ENCODE measurements at regions not wholly inside any gene's neighbourhood (a gene's known extent, or its start where the extent isn't known, plus 50 kb on each side); places are given as distances from the start of the nearest gene placed in this dataset.

DNA sequence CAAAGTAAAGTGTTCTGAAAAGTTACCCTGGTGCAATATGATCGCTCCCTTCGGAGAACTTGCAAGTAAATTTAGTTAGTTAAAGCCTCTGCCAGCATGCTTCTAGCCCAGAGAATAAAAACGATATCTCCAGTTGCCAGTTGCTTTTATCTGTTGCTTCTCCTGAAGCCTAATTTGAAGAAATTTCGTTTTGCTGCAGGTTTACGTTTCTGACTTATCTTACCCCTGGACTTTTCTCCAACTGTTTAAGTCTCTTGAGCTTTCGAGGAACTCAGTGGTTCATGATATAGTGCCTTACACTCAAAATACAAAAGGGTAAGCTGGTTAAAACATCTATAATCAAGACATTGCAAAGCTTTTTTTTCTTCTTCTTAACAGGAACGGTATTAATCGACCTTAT, 131.1 kb downstream of the FAM161A start:
- DNase-seq (ENCODE audit: low read depth), result no peak
- TF ChIP-seq, protein P1, sequence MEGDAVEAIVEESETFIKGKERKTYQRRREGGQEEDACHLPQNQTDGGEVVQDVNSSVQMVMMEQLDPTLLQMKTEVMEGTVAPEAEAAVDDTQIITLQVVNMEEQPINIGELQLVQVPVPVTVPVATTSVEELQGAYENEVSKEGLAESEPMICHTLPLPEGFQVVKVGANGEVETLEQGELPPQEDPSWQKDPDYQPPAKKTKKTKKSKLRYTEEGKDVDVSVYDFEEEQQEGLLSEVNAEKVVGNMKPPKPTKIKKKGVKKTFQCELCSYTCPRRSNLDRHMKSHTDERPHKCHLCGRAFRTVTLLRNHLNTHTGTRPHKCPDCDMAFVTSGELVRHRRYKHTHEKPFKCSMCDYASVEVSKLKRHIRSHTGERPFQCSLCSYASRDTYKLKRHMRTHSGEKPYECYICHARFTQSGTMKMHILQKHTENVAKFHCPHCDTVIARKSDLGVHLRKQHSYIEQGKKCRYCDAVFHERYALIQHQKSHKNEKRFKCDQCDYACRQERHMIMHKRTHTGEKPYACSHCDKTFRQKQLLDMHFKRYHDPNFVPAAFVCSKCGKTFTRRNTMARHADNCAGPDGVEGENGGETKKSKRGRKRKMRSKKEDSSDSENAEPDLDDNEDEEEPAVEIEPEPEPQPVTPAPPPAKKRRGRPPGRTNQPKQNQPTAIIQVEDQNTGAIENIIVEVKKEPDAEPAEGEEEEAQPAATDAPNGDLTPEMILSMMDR (conservative IDR thresholded peaks at IDR 0.05; ENCODE audit: low read depth, low read length), result no peak

DNA sequence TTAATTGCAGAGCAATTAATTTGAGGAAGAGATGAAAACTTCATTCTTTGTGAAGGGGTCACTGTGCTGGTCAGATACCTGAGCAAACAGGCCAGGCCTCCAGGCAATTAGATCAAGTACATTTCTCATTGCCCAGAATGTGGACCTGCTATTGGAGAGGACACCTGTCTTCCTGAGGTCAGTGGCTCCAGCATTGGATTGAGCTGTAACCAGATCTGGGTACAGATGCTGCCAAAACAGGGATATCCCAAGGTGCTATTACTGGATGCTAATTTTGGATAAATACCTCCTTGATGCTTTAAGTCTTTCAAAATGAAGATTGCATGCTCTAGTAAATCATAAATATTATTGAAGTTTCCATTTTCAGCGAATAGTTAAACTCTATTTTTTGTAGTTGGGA, 131.5 kb downstream of the FAM161A start:
- no peak for DNase-seq (ENCODE audit: low read depth)
- no peak overlapping the region for H3K4me3 ChIP-seq (ENCODE audit: low read length)
- TF ChIP-seq, protein P1 (conservative IDR thresholded peaks at IDR 0.05; ENCODE audit: low read depth, low read length), result no peak

More for the DNA sequence above, 131.1 kb downstream of the FAM161A start:
- H3K4me3 ChIP-seq (ENCODE audit: low read length), result no peak overlapping the region

DNA sequence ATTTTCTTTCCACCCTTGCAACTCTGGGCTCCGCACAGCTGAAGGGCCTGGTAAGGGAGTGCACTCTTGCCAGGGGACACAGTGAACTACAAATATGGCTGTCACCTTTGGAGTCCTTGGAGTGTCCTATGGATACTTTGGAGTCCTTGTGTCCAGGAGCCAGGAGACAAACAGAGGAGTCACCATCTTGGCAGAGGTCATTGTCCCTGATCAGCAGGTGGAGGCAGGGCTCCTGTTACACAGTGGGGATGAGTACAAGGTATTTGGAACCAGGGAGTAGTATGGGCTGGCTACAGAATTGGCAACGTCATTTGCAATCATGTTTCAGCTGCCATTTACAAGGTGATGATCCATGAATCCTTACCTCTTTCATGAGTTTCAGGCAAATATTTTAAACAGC, 132.5 kb downstream of the FAM161A start:
- TF ChIP-seq, protein P1 (conservative IDR thresholded peaks at IDR 0.05; ENCODE audit: low read depth, low read length), result no peak
- H3K4me3 ChIP-seq (ENCODE audit: low read length), result no peak overlapping the region
- DNase-seq (ENCODE audit: low read depth), result no peak

DNA sequence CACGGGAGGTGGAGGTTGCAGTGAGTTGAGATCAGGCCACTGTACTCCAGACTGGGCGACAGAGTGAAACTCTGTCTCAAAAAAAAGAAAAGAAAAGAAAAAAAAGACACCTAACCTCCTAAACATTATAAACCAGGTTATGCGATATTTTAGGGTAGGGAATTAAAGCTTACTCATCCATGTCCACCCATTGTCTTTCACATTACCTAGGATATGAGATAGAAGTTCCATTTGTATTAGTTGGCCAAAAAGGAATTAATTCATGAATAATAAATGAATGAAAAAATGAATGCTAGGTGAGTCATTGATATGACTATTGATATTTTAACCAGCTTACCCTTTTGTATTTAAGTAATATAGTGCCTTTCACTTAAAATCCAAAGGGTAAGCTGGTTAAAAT, 132.9 kb downstream of the FAM161A start:
- no peak for DNase-seq (ENCODE audit: low read depth)
- TF ChIP-seq, protein P1 (conservative IDR thresholded peaks at IDR 0.05; ENCODE audit: low read depth, low read length), result no peak
- no peak overlapping the region for H3K4me3 ChIP-seq (ENCODE audit: low read length)

DNA sequence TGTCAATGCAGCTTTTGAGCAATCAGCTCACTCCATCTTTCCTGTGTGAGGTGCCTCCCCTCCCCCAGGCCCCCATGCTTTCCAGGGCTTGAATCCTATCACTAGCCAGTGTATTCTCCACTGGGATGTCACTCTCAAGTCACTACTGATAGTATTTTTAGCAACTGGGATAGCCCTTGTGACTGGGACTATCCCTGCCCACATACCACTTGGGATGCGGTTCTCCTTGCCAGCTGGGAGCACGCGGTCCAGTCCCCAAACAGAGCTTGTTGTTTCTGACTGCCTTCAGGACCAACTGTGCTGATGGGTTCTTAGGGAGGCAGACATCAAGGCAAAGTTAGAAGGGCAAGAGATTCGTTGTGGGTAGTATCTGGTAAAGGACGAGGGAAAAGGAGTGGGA, 134.9 kb downstream of the FAM161A start:
- H3K4me3 ChIP-seq (ENCODE audit: low read length), result no peak overlapping the region
- TF ChIP-seq, protein P1 (conservative IDR thresholded peaks at IDR 0.05; ENCODE audit: low read depth, low read length), result no peak
- no peak for DNase-seq (ENCODE audit: low read depth)

DNA sequence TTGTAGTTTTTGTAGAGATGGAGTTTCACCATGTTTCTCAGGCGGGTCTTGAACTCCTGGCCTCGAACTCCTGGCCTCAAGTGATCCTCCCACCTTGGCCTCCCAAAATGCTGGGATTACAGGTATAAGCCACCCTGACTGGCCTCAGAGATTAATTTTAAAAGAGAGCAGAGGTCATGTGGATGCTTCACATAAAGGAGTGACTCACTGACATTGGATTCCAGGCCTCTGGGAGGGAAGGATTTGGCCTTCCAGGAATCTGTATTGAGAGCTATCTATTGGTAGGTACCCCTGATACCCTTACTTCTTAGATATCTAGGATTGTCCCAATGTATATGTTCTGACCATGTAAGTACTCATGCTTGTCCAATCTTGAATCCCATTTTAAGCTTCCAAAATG, 138.4 kb downstream of the FAM161A start:
- DNase-seq (ENCODE audit: low read depth), result no peak
- TF ChIP-seq, protein P1 (conservative IDR thresholded peaks at IDR 0.05; ENCODE audit: low read depth, low read length), result no peak
- H3K4me3 ChIP-seq (ENCODE audit: low read length), result no peak overlapping the region

DNA sequence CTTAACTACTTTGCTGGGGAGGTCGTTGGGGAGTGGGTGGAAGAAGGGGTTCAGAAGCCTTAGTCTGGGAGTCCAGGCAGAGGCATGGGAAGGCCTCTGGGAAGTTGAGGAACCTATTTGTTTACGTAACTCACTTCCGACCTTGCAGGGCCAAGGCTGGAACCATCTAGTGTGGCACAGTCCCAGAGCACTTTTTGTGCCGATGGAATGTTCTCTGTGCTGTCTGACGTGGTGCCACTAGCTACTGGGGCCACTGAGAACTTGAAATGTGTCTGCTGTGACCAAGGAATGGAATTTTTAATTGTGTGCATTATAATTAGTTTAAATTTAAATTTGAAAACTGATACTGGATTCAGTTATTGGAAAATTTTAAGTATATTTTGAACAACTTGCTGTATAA, 139.7 kb downstream of the FAM161A start:
- DNase-seq (ENCODE audit: low read depth), result no peak
- TF ChIP-seq, protein P1 (conservative IDR thresholded peaks at IDR 0.05; ENCODE audit: low read depth, low read length), result no peak
- no peak overlapping the region for H3K4me3 ChIP-seq (ENCODE audit: low read length)
